NOMO-1 treated with dmso at 0.1 percent for 144 hours (cell line): ENCODE measurements at regions not wholly inside any gene's neighbourhood (a gene's known extent, or its start where the extent isn't known, plus 50 kb on each side); places are given as distances from the start of the nearest gene placed in this dataset.

Experiments
- DNase-seq: peaks from one replicate; lab custom pipeline; 2025; ENCODE audit not compliant: unreplicated experiment; lab: John Stamatoyannopoulos, UW

DNA sequence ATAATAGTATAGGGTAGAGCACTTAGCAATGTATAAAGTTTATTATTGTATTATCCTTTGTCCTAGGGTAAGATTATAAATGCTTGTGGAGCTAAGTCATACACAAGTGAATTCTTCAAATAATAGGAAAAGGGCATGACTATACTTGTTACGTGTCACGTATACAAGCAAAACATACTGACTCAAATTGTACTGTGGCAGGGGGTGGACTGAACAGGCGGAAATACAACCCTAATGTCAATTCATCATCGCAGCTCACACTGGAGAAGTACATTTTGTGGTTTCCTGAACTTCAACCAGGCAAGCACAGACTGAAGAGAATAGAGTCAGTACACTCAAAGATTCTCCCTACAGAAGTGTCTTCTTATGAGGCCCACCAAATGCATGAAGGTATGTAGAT is 201.0 kb downstream of the MBD2 start:
- DNase-seq, result peak; percentile 1

DNA sequence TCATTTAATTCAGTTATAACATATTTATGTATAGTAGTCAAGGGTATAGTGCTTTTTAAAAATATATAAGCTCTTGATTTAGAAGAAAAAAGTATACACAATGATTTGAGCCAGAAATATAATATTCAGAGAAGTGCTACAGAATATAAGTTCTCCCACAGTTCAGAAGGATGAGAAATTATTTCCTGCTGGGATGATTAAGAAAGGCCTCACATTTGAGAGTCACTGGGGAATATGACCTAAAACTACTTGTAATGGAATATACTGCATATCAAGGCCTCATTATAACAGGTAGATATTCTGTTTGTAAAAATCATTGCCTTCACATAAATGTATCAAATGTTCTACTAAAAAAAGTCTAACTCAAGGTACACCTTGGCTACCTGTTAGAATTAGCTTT is 203.5 kb downstream of the MBD2 start:
- no peak for DNase-seq

DNA sequence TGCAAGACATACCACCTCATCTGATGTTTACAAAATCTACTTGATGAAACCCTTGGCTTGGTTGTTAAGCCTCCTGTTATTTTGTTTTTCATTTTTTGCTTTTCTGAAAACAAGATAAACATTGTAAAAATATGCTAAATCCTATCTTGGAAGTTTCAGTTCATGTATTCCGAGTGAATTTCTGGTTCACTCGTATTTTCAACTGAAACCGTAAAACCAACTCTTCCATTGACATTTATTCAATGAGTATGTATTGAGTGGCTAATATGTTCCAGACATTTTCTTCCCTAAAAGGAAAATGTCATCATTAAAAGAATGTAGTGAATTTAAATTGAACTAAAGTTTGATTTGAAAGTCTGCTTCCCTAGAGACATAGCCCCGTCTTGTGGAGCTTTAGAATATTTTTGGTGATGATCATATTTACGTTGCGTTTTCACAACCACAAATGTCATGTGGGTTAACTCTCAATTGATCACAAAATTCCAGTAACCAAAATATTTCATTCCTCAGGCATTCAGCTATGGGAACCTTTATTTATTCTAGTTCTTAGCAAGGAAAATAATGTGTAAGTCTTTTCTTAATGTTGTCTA is 204.2 kb downstream of the MBD2 start:
- no peak for DNase-seq

DNA sequence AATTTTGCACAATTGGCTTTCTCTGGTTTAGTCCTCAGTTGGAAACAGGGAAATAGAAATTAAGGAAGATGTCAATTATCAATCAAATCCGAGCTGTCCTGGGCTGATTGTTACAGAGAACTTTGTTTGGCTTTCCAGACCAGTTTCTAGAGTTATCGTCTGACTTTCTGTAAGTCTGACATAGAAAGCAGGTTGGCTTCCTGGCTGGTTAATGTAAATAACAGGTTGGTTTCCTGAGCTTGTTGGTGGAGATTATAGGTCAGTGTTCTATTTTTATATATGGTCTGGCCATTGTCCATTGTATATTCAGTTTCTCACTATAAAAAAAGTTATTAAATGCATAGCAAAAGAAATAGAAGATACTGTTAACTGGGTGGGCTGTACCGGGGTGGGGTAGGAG is 204.8 kb downstream of the MBD2 start:
- DNase-seq, result no peak

DNA sequence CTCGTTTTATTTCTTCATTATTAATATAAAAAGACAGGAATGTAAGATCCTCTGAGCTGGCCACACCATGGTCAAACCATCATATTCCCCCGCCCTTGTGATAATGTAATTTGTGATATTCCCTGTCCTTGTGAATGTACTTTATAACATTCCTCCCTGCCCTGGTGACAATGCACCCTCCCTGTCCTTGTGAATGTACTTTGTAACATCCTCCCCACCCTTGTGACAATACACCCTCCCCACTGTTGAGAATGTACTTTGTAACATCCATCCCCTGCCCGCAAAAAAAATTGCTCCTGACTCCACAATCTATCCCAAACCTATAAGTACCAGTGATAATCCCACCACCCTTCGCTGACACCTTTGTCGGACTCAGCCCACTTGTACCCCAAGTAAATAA is 211.0 kb downstream of the MBD2 start:
- DNase-seq, result no peak

DNA sequence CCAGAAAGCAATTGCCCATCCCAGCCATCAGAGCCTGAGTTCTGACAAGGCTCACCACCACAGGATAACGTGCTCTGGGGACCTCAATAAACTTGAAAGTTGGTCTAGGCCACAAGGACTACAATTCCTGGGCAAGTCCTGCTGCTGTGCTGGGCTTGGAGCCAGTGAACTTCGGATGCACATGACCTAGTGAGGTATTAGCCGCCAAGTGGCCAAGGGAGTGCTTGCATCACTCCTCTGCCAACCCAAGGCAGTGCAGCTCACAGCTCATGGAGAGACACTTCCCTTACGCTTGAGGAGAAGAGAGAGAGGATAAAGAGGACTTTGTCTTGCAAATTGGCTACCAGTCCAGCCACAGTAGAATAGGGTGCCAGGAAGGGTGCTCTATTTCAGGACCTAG is 219.6 kb downstream of the MBD2 start:
- no peak for DNase-seq

DNA sequence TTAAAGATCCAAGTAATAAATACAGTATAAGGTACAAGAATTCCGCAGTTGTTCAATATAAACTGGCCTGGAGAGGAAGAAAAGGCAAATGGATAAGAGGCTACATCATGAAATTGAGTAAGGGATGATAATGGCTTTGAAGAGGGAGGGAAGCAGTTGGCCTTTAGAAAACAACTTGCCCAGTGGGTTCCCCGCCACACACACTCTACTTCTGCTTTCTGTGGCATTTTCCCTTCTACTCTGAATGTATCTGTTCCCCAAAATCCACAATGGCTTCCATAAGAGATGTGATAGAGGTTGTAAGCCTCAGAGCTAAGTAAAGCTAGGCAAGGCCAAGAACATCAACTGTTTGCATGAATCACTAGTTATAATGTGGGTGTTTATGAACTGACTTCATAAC is 221.3 kb downstream of the MBD2 start:
- peak; percentile 13 for DNase-seq

DNA sequence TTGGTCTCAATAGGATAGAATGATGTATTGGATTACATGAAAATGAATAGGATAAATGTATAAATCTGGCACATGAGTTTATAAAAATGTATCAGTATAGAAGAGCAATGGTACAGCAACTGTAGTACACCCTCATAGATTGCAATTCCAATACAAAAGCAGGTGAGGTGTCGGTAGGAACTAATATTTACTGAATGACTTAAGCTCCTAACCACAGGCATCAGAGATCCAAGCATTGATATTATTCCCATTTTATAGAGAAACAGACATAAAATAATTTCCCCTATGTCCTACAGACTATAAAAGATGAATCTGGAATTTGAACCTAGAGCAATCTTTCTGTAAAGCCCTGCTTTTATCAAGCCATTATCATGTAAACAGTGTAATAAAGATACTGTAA is 227.4 kb downstream of the MBD2 start:
- no peak for DNase-seq

DNA sequence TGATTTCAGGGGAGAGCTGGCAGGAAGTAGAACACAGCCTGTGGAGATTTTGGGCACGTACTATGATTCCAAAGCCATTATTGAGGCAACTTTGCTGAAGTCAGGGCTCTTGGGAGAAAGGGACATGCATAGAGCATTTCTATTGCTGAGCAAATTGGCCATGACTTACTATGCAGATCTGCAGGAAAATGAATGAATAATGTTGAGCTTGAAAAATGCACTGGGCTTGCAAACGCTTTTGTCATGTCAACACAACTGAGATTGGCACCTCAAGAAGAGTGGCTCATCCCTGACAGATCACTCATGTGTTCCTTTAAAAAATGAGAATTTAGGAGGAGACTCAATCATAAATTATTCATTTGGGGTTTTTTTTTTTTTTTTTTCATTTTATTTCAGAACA is 230.5 kb downstream of the MBD2 start:
- no peak for DNase-seq

DNA sequence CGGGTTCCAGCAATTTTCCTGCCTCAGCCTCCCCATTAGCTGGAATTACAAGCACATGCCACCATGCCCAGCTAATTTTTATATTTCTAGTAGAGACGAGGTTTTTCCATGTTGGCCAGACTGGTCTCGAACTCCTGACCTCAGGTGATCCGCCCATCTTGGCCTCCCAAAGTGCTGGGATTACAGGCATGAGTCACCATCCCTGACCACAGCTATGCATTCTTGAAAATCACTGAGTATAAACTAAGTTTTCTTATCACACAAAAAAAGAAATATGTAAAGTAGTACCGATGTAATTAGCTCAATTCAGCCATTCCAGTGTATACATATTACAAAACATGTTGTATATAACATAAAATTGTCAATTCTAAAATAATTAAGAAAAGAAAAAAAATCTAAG is 232.7 kb downstream of the MBD2 start:
- no peak for DNase-seq

DNA sequence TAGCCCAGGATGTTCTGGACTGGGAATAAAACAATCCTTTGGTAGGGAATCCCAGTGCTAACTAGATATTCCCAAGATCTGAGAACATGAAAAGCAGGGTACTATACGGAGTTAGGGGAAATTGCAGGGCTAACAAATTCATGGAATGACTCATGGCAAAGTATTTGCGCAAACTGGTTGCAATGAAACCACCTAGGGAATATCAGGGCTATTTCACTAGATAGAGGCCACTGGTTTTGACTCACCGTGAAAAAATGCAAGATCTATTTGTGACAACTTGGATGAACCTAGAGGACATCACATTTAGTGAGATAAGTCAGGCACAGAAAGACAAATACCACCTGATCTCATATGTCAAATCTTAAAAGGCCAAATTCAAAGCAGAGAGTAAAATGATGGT is 233.3 kb downstream of the MBD2 start:
- DNase-seq, result no peak

DNA sequence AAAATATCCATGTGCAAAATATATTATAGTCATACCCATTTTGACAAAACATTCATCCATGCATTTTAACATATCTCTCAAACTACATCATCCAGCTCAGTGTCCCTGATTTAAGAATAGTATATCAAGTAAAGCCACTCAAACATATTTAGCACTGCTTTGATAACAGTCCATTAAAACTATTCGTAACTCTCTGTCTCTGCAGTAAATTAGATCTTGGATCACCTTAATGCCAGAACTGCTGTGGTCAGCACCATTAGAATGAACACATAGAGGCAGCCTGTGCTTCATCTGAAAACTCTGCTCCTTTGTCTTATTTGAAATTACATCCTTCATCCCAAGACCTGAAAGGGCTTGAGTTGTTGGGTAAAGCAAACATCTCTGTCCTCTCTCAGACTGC is 234.0 kb downstream of the MBD2 start:
- DNase-seq, result no peak

DNA sequence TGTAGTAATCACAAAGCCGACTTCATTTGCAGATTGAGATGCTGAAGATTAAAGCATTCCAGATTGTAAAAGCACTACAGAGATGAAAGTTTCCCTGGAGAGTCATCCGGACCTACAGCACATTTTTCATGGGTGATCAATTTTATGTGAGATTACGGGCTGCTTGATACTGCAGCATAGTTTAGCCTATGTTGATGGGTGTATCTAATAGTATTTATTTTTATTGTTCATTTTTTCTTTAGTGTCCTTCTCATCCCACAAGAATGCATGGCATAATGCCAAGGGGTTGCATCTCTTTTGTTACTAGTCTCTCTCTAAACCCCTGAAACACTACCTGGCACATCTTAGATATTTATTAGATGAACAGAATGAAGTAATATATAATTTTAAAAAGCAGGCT is 240.4 kb downstream of the MBD2 start:
- no peak for DNase-seq

DNA sequence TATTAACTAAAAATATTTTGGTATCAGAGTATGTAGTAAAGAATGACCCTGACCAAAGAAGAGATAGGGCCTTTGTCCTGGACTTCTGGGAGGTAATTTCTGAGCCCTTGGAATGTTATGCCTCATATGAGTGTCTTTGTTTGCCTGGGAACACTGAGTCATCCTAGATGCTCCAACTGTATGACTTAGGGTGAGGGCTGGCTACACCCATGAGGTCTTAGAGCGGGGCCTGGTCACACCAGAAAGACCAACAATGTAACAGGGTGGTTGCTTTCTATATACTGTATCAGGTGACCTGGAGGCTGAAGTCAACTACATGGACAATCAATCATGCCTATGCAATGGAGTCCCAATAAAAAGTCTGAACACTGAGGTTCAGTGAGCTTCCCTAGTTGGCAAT is 253.1 kb downstream of the MBD2 start:
- no peak for DNase-seq

DNA sequence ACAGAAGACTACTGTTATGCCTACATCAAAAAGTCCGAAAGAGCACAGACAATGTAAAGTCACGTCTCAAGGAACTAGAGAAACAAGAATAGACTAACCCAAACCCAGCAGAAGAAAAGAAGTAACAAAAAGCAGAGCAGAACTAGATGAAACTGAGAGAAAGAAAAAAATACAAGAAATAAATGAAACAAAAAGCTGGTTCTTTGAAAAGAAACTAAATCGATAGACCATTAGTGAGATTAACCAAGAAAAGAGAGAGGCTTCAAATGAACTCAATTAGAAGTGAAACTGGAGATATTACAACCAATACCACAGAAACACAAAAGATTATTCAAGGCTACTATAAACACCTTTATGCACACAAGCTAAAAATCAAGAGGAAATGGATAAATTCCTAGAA is 271.8 kb downstream of the MBD2 start:
- no peak for DNase-seq

DNA sequence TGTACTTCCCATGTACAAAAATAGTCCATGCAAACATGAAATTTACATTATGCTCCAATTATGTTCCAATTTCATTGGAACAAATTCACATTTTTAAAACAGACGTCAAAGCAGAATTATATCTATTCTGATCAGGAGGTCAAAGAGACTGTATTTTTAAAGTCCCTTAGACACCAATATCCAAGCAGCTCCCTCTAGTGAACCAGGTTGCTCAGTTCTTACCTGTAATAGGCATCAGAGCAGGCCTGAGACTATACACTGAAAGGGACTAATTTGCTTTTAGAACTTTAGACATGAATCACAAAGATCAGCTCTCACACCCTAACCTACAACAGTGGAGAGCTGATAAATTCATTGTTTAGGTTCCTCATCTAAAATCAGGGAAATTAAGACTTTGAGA is 273.9 kb downstream of the MBD2 start:
- no peak for DNase-seq

DNA sequence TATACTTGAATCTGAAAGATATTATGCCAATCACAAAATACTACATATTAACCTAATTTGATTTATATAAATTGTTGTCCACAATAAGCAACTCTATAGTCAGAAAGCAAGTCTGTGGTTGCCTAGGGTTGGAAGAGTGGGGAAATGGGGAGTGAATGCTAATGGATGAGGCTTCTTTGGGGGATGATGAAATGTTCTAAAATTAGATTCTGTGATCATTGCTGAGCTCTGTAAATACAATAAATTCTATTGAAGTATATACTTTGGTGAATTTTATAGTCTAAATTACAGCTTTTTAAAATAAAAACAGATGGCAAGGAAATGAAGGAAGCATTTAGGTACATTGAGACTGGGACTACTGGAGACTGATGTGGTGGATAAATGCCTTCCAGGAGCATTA is 275.5 kb downstream of the MBD2 start:
- no peak for DNase-seq

DNA sequence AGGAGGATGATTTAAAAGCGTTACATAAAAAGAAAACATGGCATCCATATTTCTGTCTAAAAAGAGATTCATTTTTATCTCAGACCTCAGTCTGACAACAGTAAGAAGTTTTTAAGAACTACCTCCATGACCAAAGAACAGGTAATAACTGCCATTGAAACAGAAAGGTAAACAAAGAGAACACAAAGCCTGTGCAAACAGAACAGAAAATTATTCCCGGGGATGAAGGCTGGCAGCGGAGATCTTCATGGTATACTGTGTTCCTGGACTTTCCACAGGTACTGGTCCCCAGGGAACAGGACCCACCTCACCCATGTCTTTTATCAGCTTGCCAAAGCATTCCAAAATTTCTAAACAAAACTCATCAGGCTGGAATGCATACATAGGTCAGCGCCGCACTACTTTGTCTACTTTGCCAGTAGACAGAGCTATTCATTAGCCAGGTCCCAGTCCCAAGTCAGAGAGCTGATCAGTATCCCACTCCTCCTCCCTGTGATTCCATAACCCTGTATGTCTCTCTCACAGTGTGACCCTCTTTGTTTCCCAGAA is 277.3 kb downstream of the MBD2 start:
- DNase-seq, result no peak

DNA sequence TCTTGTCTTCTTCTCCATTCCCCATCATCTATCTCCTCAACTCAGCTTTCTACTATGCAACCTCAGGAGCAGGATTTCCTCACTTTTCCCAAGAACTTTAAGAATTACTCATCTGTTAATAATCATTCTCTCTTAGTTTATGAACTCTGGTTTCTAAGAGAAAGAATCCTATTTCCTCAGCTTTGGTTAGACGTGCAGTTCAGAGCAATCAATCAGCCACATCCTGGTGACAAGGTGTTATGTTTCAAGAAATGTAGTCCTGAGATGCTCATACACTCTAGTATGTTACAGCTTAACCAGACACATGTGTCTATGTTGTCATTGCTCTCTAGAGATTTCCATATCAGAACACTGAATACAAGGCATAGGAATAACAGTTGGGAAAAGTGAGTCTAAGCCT is 277.9 kb downstream of the MBD2 start:
- DNase-seq, result no peak

DNA sequence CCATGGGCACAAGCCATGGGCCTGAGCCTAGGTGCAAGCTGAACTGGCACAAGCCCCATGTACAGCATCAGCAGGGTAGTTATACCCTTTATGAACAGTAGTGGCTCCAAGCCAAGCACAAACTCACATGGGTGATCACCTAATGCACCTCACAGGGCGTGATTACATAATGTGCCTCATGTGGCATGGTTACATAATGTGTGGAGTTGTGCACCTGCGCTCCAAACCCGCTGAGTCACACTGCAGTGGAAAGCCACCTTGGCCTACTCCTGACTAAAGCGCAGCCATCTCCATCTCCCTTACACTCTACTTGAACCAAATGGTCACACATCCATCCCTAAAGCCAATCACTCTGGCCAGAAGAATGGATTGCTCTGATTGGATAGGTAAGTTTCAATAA is 279.7 kb downstream of the MBD2 start:
- no peak for DNase-seq

DNA sequence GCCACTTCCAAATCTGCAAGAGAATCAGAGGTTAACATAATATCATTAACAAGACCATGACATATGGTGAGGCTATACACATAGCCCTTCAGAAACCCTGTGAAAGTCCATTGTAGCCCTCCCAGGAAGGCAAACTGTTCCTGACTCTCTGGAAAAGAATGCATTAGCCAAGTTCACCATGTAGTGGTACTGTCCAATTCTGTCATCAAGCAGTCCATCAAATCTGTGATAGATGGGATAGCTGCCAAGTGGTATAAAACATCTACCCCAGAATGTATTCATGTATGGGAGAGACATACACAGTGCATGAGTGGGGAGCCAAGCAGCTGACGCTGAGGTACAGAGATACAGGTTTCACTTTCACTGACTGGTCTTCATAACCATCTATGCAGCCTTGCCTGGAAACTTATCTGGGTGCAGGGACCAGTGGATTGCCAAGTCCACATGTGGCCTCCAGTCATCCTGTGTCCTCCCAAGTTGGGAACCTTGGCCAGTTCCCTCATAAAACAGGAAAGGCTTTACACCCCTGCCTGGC is 281.1 kb downstream of the MBD2 start:
- no peak for DNase-seq

DNA sequence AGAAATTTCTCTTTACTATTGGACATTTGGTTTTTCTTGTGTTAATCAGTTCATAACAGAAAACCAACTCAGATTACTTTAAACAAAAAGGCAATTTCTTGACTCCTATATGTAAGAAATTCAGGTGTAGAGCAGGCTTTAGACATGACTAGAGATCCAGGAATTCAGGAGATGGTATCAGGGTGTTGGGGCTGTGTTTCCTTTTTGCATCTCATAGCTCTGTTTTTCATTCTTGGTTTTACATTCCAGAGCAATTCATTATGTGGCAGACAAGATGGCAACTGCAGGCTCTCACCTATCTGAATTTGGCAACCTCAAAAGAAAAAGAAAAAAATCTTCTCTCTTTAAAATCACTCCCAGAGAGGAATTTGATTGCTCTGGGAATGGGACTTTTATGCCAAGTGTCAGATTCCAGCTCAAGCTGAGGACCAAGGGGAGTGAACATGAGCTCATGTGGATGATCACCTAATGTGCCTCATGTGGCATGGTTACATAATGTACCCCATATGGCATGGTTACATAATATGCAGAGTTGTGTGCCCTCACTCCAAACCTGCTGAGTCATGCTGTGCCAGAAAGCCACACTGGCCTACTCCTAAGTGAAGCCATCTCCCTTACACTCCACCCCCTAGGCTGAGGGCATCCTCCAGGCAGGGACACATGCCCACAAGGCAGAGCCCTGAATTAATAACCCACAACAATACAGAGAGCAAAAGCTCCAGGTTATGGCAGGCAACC is 282.7 kb downstream of the MBD2 start:
- no peak for DNase-seq

DNA sequence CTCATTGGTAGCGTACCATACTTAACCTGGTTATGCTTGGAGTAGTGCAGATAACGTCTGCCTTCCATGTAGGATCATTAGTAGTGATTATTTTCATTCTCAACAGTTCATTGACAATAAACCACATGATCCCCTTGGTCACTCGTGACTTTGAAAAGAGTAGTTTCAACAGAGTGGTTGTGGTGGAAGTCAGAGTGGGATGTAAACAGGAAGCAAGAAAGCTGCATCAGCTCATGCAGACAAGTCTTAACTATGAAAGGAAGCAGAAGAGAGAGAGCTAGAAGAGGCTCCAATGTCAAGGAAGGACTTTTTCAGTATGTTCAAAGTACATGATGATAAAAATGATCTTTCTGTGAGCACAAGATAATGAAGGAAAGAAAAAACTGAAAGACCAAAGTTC is 287.4 kb downstream of the MBD2 start:
- DNase-seq, result no peak
